PC-3 (cell line): ENCODE measurements at regions not wholly inside any gene's neighbourhood (a gene's known extent, or its start where the extent isn't known, plus 50 kb on each side); places are given as distances from the start of the nearest gene placed in this dataset.

Source experiments
- ATAC-seq: fragments of 200-7000 bp; cut with Tn5 transposase; 2 replicates; pipeline ENCODE4 v1.9.1; 2020; ENCODE audit warnings: mild to moderate bottlenecking, moderate library complexity
- BruUV-seq: library from RNA; stranded (reverse); fragments of 400-500 nt; replicated peaks from 2 replicates; lab custom pipeline; 2021; lab: Mats Ljungman, UMichigan
- CTCF ChIA-PET: fragments of 300-600 bp; sonication (Branson Sonifier 250); formaldehyde crosslinking; loops from one replicate; lab custom pipeline; 2022; ENCODE audit warnings: antibody characterized with exemption; lab: Charles Lee
- POLR2A ChIA-PET: fragments of 300-600 bp; sonication (Branson Sonifier 250); formaldehyde crosslinking; loops from one replicate; lab custom pipeline; 2022; ENCODE audit warnings: antibody characterized with exemption; ENCODE audit not compliant: unreplicated experiment; lab: Charles Lee
- DNase-seq: peaks from one replicate; pipeline ENCODE4 v3.0.0-alpha.2; 2015
- H2AFZ ChIP-seq: fragments of 300-600 bp; sonication (generic); 2 replicates; pipeline ENCODE4 v1.6.0; 2016; ENCODE audit warnings: antibody characterized with exemption, low read length
- H3F3A ChIP-seq: fragments of 300-600 bp; sonication (generic); one replicate; pipeline ENCODE4 v1.6.0; 2017; ENCODE audit warnings: antibody characterized with exemption, low read length, control low read depth, mild to moderate bottlenecking; ENCODE audit not compliant: unreplicated experiment
- H3K27ac ChIP-seq: fragments of 300-600 bp; sonication (generic); 2 replicates; pipeline ENCODE4 v1.5.1; 2016; ENCODE audit warnings: mild to moderate bottlenecking, low read length
- H3K27me3 ChIP-seq: fragments of 300-600 bp; sonication (generic); 2 replicates; pipeline ENCODE4 v1.6.1; 2016; ENCODE audit warnings: low read length, mixed read lengths
- H3K36me3 ChIP-seq: fragments of 300-600 bp; sonication (generic); 2 replicates; pipeline ENCODE4 v1.6.1; 2016; ENCODE audit warnings: low read depth, mixed run types, low read length, mixed read lengths
- H3K4me1 ChIP-seq: fragments of 300-600 bp; sonication (generic); 2 replicates; pipeline ENCODE4 v1.5.1; 2016; ENCODE audit warnings: low read length; ENCODE audit not compliant: insufficient read depth
- H3K4me2 ChIP-seq: fragments of 300-600 bp; sonication (generic); 2 replicates; pipeline ENCODE4 v1.6.0; 2016; ENCODE audit warnings: low read length
- H3K4me3 ChIP-seq: fragments of 300-600 bp; sonication (generic); 2 replicates; pipeline ENCODE4 v1.5.1; 2016; ENCODE audit warnings: mild to moderate bottlenecking, low read length, mixed read lengths
- H3K79me2 ChIP-seq: fragments of 300-600 bp; sonication (generic); 2 replicates; pipeline ENCODE4 v1.6.1; 2017; ENCODE audit warnings: low read length, mixed read lengths
- H3K9ac ChIP-seq: fragments of 300-600 bp; sonication (generic); 2 replicates; pipeline ENCODE4 v1.6.0; 2016; ENCODE audit warnings: mild to moderate bottlenecking, low read length
- H3K9me2 ChIP-seq: fragments of 300-600 bp; sonication (generic); replicated peaks from 2 replicates; pipeline ENCODE4 v1.6.1; 2016; ENCODE audit warnings: mixed run types, low read length, mixed read lengths
- H3K9me3 ChIP-seq: fragments of 300-600 bp; sonication (generic); 2 replicates; pipeline ENCODE4 v1.6.1; 2016; ENCODE audit warnings: low read length, mixed read lengths
- H4K20me1 ChIP-seq: fragments of 300-600 bp; sonication (generic); 2 replicates; pipeline ENCODE4 v1.6.1; 2016; ENCODE audit warnings: low read length, mixed read lengths
- CTCF ChIP-seq: fragments of 300-600 bp; sonication (generic); conservative IDR thresholded peaks from 2 replicates; pipeline ENCODE4 v1.5.1; 2017; ENCODE audit warnings: antibody characterized with exemption, low read depth, mild to moderate bottlenecking, low read length
- EZH2 ChIP-seq: fragments of 300-600 bp; sonication (generic); IDR thresholded peaks from one replicate; pipeline ENCODE4 v1.6.1; 2017; ENCODE audit warnings: antibody characterized with exemption, mild to moderate bottlenecking, low read length; ENCODE audit not compliant: unreplicated experiment
- EZH2phosphoT487 ChIP-seq: fragments of 300-600 bp; sonication (generic); IDR thresholded peaks from 2 replicates; pipeline ENCODE4 v1.6.1; 2018; ENCODE audit warnings: mild to moderate bottlenecking, antibody characterized with exemption, low read length, borderline replicate concordance
- intact Hi-C: fragments of 100-400 bp; cut with micrococcal nuclease; formaldehyde crosslinking; loops from 2 replicates; pipeline ENCODE4 v1.9.0; 2023

GRCh38 chr13:111459803-111460547, 139.5 kb downstream of the TEX29 start:
- ChIA-PET POLR2A (no interaction called here), CTCF (no interaction called here)
- Histone ChIP-seq H3K4me2 (no peak overlapping the region), H3F3A (no peaks in the 10 kb centered on the region), H3K9me3 (no peaks in the 10 kb centered on the region), H3K9me2 (no peaks in the 10 kb centered on the region), H3K27ac (no peak overlapping the region), H3K79me2 (no peaks in the 10 kb centered on the region), H3K4me1 (no peaks in the 10 kb centered on the region), H2AFZ (no peak overlapping the region), H3K9ac (no peak overlapping the region), H4K20me1 (no peaks in the 10 kb centered on the region), H3K4me3 (no peak overlapping the region), H3K36me3 (no peaks in the 10 kb centered on the region), H3K27me3 (peaks cover 67% of the 10 kb centered on the region)
- DNase-seq (no peak), ATAC-seq (no peak)
- BruUV-seq: no TSS peak
- no peak for TF ChIP-seq CTCF
- no peak for TF ChIP-seq EZH2phosphoT487
- no peak for TF ChIP-seq EZH2
- intact Hi-C loops: no loop called here

DNA sequence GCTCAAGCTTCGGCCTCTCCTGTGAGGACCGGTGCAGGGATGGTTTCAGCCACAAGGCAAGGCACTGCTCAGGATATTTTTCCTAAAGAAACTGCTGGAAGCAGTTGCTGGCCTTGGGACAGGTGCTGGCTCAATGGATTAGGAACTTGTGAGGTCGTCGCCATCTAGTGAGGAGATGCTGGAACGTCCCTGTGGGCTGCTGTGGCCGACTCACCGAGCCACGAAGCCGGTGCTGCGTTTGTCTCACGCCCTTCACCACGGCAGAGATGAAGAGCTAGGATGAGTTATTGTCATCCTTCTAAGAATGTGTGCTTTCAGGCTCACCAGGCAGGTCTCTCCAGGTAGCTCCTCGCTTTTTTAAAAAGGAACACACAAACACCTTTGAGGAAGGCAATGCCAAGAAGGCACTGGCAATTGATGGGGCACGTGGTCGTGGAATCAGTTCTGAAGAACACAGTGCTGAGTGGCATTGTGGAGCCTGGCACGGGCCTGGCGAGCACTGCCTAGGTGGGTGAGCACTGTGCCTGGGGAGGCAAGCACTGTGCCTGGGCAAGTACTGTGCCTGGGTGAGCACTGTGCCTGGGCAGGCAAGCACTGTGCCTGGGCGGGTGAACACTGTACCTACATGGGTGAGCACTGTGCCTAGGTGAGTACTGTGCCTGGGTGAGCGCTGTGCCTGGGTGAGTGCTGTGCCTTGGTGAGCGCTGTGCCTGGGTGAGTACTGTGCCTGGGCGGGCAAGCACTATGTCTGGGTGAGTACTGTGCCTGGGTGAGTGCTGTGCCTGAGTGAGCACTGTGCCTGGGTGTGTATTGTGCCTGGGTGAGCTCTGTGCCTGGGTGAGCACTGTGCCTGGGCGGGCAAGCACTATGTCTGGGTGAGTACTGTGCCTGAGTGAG, 140.4 kb downstream of the TEX29 start:
- Histone ChIP-seq H3K4me1 (no peaks in the 10 kb centered on the region), H3F3A (no peaks in the 10 kb centered on the region), H3K36me3 (no peaks in the 10 kb centered on the region), H2AFZ (no peak overlapping the region), H3K4me3 (no peak overlapping the region), H3K9me2 (no peaks in the 10 kb centered on the region), H3K27ac (no peak overlapping the region), H3K27me3 (peaks cover 70% of the 10 kb centered on the region), H3K79me2 (no peaks in the 10 kb centered on the region), H3K9ac (no peak overlapping the region), H3K4me2 (no peak overlapping the region), H3K9me3 (no peaks in the 10 kb centered on the region), H4K20me1 (no peaks in the 10 kb centered on the region)
- TF ChIP-seq CTCF (peak; percentile 42; the same call in 1 of the 2 replicates), EZH2 (no peak)
- POLR2A ChIA-PET: no interaction called here
- DNase-seq (peak; percentile 31), ATAC-seq (peak; percentile 86)
- CTCF ChIA-PET: no interaction called here
- intact Hi-C loops: no loop called here
- no TSS peak for BruUV-seq
